GM23248 (cell line): ENCODE measurements at regions not wholly inside any gene's neighbourhood (a gene's known extent, or its start where the extent isn't known, plus 50 kb on each side); places are given as distances from the start of the nearest gene placed in this dataset.
"Not testable (repeated sequence)": the region's sequence is repeated elsewhere in the genome, so short reads cannot be mapped to it uniquely, and the experiment has no call there.

Source experiments
- DNase-seq: peaks from one replicate; pipeline ENCODE4 v3.0.0-alpha.2; 2015
- H2AFZ ChIP-seq: fragments of 200-600 bp; sonication (generic); 2 replicates; pipeline ENCODE4 v1.6.1; 2016; ENCODE audit warnings: antibody characterized with exemption
- H3F3A ChIP-seq: fragments of 200-600 bp; sonication (generic); 2 replicates; pipeline ENCODE4 v1.6.1; 2016; ENCODE audit warnings: mild to moderate bottlenecking, antibody characterized with exemption, mixed run types; ENCODE audit not compliant: insufficient read depth
- H3K27ac ChIP-seq: fragments of 200-600 bp; sonication (generic); 2 replicates; pipeline ENCODE4 v1.5.1; 2016; ENCODE audit warnings: mild to moderate bottlenecking
- H3K27me3 ChIP-seq: fragments of 200-600 bp; sonication (generic); replicated peaks from 2 replicates; pipeline ENCODE4 v1.6.1; 2016; ENCODE audit warnings: mild to moderate bottlenecking; ENCODE audit not compliant: insufficient read depth
- H3K36me3 ChIP-seq: fragments of 200-600 bp; sonication (generic); 2 replicates; pipeline ENCODE4 v1.6.1; 2016; ENCODE audit warnings: low read depth, mild to moderate bottlenecking
- H3K4me1 ChIP-seq: fragments of 200-600 bp; sonication (generic); 2 replicates; pipeline ENCODE4 v1.6.1; 2016; ENCODE audit warnings: mild to moderate bottlenecking; ENCODE audit not compliant: insufficient read depth
- H3K4me2 ChIP-seq: fragments of 200-600 bp; sonication (generic); one replicate; pipeline ENCODE4 v1.6.1; 2016; ENCODE audit warnings: mild to moderate bottlenecking; ENCODE audit not compliant: unreplicated experiment
- H3K4me3 ChIP-seq: fragments of 200-600 bp; sonication (generic); 2 replicates; pipeline ENCODE4 v1.5.1; 2016; ENCODE audit warnings: mild to moderate bottlenecking
- H3K79me2 ChIP-seq: fragments of 200-600 bp; sonication (generic); 2 replicates; pipeline ENCODE4 v1.6.1; 2016; ENCODE audit warnings: mild to moderate bottlenecking; ENCODE audit not compliant: insufficient read depth
- H3K9ac ChIP-seq: fragments of 200-600 bp; sonication (generic); 2 replicates; pipeline ENCODE4 v1.6.1; 2016; ENCODE audit warnings: mild to moderate bottlenecking
- H3K9me2 ChIP-seq: fragments of 200-600 bp; sonication (generic); 2 replicates; pipeline ENCODE4 v1.6.1; 2016; ENCODE audit warnings: mixed run types, mild to moderate bottlenecking, moderate library complexity; ENCODE audit not compliant: insufficient read depth
- H3K9me3 ChIP-seq: fragments of 200-600 bp; sonication (generic); one replicate; pipeline ENCODE4 v1.6.1; 2017; ENCODE audit warnings: low read depth
- H4K20me1 ChIP-seq: fragments of 200-600 bp; sonication (generic); 2 replicates; pipeline ENCODE4 v1.6.0; 2016; ENCODE audit not compliant: insufficient read depth
- EZH2 ChIP-seq: fragments of 200-600 bp; sonication (generic); IDR thresholded peaks from 2 replicates; pipeline ENCODE4 v1.6.1; 2018; ENCODE audit warnings: antibody characterized with exemption, mild to moderate bottlenecking; ENCODE audit not compliant: insufficient read depth, poor library complexity, severe bottlenecking
- EZH2phosphoT487 ChIP-seq: fragments of 200-600 bp; sonication (generic); IDR thresholded peaks from 2 replicates; pipeline ENCODE4 v1.6.1; 2018; ENCODE audit warnings: antibody characterized with exemption, moderate library complexity, mild to moderate bottlenecking, low read depth; ENCODE audit not compliant: insufficient read depth
- WGBS, 2 experiments: methylation state at CpG; one replicate each; pipeline ENCODE4 v1.1.6; 2015 to 2017; ENCODE audit warnings: low lambda C conversion rate in 2 of 2, low coverage in 1 of 2; ENCODE audit errors: missing lambda C conversion rate in 2 of 2; 5-methylcytosine and 5-hydroxymethylcytosine counted together
- in situ Hi-C: fragments of 300-500 bp; cut with MboI; formaldehyde crosslinking; loops from 2 replicates; pipeline ENCODE4 v1.15.0; 2020

DNA sequence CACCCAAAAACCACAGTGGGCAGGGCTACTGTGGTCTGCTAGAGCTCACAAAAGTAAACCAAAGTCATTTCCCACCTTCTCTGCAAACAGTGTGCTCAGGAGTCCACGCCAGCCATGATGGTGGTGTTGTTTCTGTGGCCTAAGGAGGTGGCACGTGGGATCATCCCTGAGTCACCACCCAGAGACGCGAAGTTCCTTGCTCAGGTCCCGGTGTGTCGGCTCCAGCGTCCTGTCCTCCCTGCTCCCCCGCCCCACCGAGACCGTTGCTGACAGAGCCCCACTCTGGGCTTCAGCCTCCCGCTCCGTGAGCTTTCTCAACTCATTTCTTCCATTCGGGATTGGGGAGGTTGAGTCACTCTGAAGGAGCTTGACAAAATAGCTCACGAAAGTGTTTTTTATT lies 118.7 kb downstream of the NPTX2 start:
- Histone ChIP-seq H3K9me3 (no peaks in the 10 kb centered on the region), H3K36me3 (no peaks in the 10 kb centered on the region), H3K4me1 (no peaks in the 10 kb centered on the region), H2AFZ (no peak overlapping the region), H3K4me2 (no peak overlapping the region), H3K9me2 (no peaks in the 10 kb centered on the region), H3K79me2 (no peaks in the 10 kb centered on the region), H3K4me3 (no peak overlapping the region), H3F3A (no peaks in the 10 kb centered on the region), H3K9ac (no peak overlapping the region), H4K20me1 (no peaks in the 10 kb centered on the region), H3K27me3 (no peaks in the 10 kb centered on the region; the same call in 1 of the 2 replicates), H3K27ac (no peak overlapping the region)
- no peak for DNase-seq
- in situ Hi-C loops, result loop anchor here (25.0 kb wide), 1 partner anchor 448 kb away; the partner anchor contains the start of gene BRI3
- WGBS, 2 experiments, result 22 to 28% methylated on average over 13 to 14 of the region's 14 CpGs
- TF ChIP-seq EZH2, result no peak
- no peak for TF ChIP-seq EZH2phosphoT487

DNA sequence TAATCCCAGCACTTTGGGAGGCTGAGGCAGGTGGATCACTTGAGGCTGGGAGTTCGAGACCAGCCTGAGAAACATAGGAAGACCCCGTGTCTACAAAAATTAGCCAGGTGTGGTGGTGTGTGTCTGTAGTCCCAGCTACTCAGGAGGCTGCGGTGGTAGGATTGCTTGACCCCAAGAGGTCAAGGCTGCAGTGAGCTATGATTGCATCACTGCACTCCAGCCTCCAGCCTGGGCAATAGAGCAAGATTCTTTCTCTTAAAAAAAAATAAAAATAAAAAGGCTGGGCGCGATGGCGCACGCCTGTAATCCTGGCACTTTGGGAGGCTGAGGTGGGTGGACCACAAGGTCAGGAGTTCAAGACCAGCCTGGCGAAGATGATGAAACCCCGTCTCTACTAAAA lies 119.4 kb downstream of the NPTX2 start:
- not testable (repeated sequence) for H3K4me1 ChIP-seq, DNase-seq, H3K4me2 ChIP-seq, H3K79me2 ChIP-seq, H3K27me3 ChIP-seq, H3K9ac ChIP-seq, H3K36me3 ChIP-seq, H3K9me3 ChIP-seq, H3K4me3 ChIP-seq, H3K9me2 ChIP-seq, H2AFZ ChIP-seq, H3K27ac ChIP-seq, H3F3A ChIP-seq, H4K20me1 ChIP-seq
- in situ Hi-C loops, result loop anchor here (25.0 kb wide), 1 partner anchor 449 kb away; the partner anchor contains the start of gene BRI3
- WGBS, 2 experiments, result 48 to 51% methylated on average over 9 of the region's 9 CpGs

DNA sequence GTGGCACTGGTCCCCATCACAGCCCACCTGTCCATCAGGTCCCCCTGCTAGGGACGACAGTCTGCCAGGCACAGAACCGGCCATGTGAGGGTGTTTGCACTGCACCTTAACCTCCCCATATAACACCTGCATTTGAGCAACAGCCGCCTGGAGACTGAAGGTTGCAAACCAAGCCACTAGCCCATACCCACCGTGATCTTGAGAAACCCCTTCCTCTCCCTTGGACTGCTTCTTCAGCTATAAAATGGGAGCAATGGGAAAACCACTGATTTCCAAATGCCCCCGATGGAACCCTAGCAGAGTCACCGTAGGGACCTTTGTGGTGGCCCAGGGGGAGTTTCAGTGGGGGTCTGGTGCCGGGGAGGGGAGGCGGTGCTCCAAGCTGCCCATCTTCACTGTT lies 120.1 kb downstream of the NPTX2 start:
- 38% methylated on average over 8 of the region's 8 CpGs for WGBS, 2 experiments
- H3K27ac ChIP-seq, result no peak overlapping the region
- H3K27me3 ChIP-seq, result peaks cover 3% of the 10 kb centered on the region; the same call in 1 of the 2 replicates
- H3K9me2 ChIP-seq, result no peaks in the 10 kb centered on the region
- no peak for TF ChIP-seq EZH2
- no peak for TF ChIP-seq EZH2phosphoT487
- H3K4me2 ChIP-seq, result no peak overlapping the region
- H4K20me1 ChIP-seq, result no peaks in the 10 kb centered on the region
- H3F3A ChIP-seq, result no peaks in the 10 kb centered on the region
- no peaks in the 10 kb centered on the region for H3K79me2 ChIP-seq
- in situ Hi-C loops, result loop anchor here (25.0 kb wide), 1 partner anchor 450 kb away; the partner anchor contains the start of gene BRI3
- H3K9me3 ChIP-seq, result no peaks in the 10 kb centered on the region
- DNase-seq, result no peak
- H3K36me3 ChIP-seq, result no peaks in the 10 kb centered on the region
- no peak overlapping the region for H2AFZ ChIP-seq
- no peak overlapping the region for H3K4me3 ChIP-seq
- H3K4me1 ChIP-seq, result no peaks in the 10 kb centered on the region
- H3K9ac ChIP-seq, result no peak overlapping the region

DNA sequence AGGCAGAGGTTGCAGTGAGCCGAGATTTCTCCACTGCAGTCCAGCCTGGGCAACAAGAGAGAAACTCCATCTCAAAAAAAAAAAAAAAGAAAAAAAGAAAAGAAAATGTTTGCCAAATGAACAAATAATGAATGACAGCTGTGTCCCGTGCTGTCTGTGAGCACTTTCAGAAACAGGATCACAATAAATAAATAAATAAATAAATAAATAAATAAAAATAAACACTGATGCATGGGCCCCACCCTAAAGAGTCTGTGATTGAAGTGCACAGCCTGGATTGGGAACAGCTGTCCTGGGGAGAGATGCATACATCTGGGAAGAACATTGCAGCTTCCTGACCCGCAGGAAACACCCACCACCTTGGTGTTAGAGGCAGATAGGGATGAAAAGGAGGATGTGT lies 123.6 kb downstream of the NPTX2 start:
- Histone ChIP-seq H3K9me2 (no peaks in the 10 kb centered on the region), H3K79me2 (no peaks in the 10 kb centered on the region), H3K9me3 (no peaks in the 10 kb centered on the region), H3F3A (no peaks in the 10 kb centered on the region), H3K4me1 (no peaks in the 10 kb centered on the region), H3K9ac (no peak overlapping the region), H3K4me2 (no peak overlapping the region), H3K36me3 (no peaks in the 10 kb centered on the region), H2AFZ (no peak overlapping the region), H3K4me3 (no peak overlapping the region), H3K27me3 (peaks cover 12% of the 10 kb centered on the region; the same call in 1 of the 2 replicates), H4K20me1 (no peaks in the 10 kb centered on the region), H3K27ac (no peak overlapping the region)
- in situ Hi-C loops, result loop anchor here (25.0 kb wide), 1 partner anchor 453 kb away; the partner anchor contains the start of gene BRI3
- DNase-seq, result no peak
- 2 to 8% methylated on average over 3 of the region's 3 CpGs for WGBS, 2 experiments
- TF ChIP-seq EZH2 (no peak), EZH2phosphoT487 (no peak)

DNA sequence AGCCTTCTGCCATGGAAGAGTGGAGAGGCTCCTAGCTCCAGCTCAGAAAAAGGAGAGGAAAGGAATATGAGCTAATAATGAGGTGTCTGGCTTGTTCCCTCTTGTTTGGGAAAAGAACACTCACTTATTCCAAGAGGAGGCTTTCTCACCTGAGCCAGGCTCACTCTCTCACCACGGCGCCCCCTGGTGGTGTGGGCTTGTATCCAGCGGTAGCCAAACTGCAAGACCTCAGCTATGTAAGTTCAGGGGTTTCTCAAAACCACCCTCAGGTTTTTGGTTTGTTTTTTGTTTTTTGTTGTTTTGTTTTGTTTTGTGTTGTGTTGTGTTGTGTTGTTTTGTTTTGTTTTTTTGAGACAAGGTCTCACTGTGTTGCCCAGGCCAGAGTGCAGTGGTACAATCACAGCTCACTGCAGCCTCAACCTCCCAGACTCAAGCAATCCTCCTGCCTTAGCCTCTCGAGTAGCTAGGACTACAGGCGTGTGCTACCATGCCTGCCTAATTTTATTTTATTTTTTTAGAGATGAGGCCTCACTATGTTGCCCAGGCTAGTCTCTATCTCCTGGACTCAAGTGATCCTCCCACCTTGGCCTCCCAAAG lies 124.0 kb downstream of the TMEM130 start:
- Histone ChIP-seq H3K36me3 (no peaks in the 10 kb centered on the region), H3F3A (no peaks in the 10 kb centered on the region), H3K4me3 (no peak overlapping the region), H3K27ac (no peak overlapping the region), H3K27me3 (peaks cover 15% of the 10 kb centered on the region; the same call in 1 of the 2 replicates), H3K4me2 (no peak overlapping the region), H3K9me2 (no peaks in the 10 kb centered on the region), H2AFZ (no peak overlapping the region), H3K4me1 (no peaks in the 10 kb centered on the region), H3K9me3 (no peaks in the 10 kb centered on the region), H3K9ac (no peak overlapping the region), H3K79me2 (no peaks in the 10 kb centered on the region), H4K20me1 (no peaks in the 10 kb centered on the region)
- DNase-seq, result peak; percentile 72
- in situ Hi-C loops, result loop anchor here (25.0 kb wide), 1 partner anchor 459 kb away; the partner anchor contains the start of gene BRI3
- WGBS, 2 experiments, result 2 to 10% methylated on average over 5 of the region's 5 CpGs
- no peak for TF ChIP-seq EZH2phosphoT487
- no peak for TF ChIP-seq EZH2
